ENCODE measurements at regions not wholly inside any gene's neighbourhood (a gene's known extent, or its start where the extent isn't known, plus 50 kb on each side); places are given as distances from the start of the nearest gene placed in this dataset.

GRCh38 chr18:39693359-39693758 lies 2127.8 kb upstream of the CELF4 start:
- intact Hi-C loops (cut with DNase I): no loop called here
- Histone ChIP-seq H3K27ac (no peak overlapping the region), H3K9me3 (no peaks in the 10 kb centered on the region), H3K27me3 (no peaks in the 10 kb centered on the region), H3K36me3 (no peaks in the 10 kb centered on the region), H3K4me3 (no peak overlapping the region), H3K4me1 (no peaks in the 10 kb centered on the region)
- WGBS, 4 donors: 88 to 97% (median 94%) methylated on average over 1 of the region's 1 CpG
- ATAC-seq (no peak), DNase-seq (no peak)
- TF ChIP-seq CTCF (IDR thresholded peaks at IDR 0.05) (no peak), POLR2A (IDR thresholded peaks at IDR 0.05) (no peak)

DNA sequence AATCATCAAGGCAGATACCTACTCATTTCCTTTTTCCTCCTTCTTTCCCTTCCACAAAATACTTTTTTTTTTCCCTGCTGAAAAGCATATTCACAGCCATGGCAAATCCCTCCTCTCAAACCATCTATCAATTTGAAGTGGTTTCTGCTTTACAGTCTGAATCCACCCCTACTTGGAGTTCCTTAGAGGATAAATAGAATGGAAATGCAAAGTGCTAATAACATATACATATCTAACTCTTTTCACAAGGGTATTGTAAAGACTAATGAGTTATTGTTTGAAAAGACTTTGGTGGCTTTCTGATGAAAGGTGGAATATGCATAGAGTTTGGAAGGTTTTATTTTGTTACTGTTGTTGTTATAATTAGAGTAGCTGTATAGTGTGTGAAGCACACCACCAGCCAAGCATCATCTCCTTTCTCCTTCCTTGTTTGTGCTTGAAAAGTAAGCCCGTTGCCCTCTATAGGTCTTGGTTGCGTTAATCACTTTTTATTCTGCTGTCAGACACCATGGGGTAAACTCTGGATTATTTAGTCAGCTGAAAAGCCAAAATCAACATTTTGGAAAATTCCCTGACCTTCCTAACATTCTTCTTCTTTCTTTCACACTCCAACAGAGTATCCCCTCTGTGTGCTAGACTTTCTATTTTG lies 2126.9 kb upstream of the CELF4 start:
- Histone ChIP-seq H3K27me3 (no peaks in the 10 kb centered on the region), H3K36me3 (no peaks in the 10 kb centered on the region), H3K4me3 (no peak overlapping the region), H3K4me1 (no peaks in the 10 kb centered on the region), H3K27ac (no peak overlapping the region), H3K9me3 (no peaks in the 10 kb centered on the region)
- DNase-seq (no peak), ATAC-seq (no peak)
- 62 to 83% (median 75%) methylated on average over 2 of the region's 2 CpGs for WGBS, 4 donors
- intact Hi-C loops (cut with DNase I): no loop called here
- TF ChIP-seq POLR2A (IDR thresholded peaks at IDR 0.05) (no peak), CTCF (IDR thresholded peaks at IDR 0.05) (no peak)

GRCh38 chr18:39685303-39685902 lies 2119.8 kb upstream of the CELF4 start:
- H3K27ac ChIP-seq: no peak overlapping the region
- intact Hi-C loops (cut with DNase I): no loop called here
- no peak for DNase-seq
- no peaks in the 10 kb centered on the region for H3K9me3 ChIP-seq
- no peaks in the 10 kb centered on the region for H3K27me3 ChIP-seq
- H3K4me1 ChIP-seq: no peaks in the 10 kb centered on the region
- WGBS, 4 donors: 30 to 46% (median 38%) methylated on average over 4 of the region's 4 CpGs
- TF ChIP-seq CTCF (IDR thresholded peaks at IDR 0.05): no peak
- no peak for TF ChIP-seq POLR2A (IDR thresholded peaks at IDR 0.05)
- H3K4me3 ChIP-seq: no peak overlapping the region
- no peak for ATAC-seq
- no peaks in the 10 kb centered on the region for H3K36me3 ChIP-seq

- H3K4me1 ChIP-seq: no peaks in the 10 kb centered on the region
- H3K27me3 ChIP-seq: no peaks in the 10 kb centered on the region
- H3K9me3 ChIP-seq: no peaks in the 10 kb centered on the region
- TF ChIP-seq CTCF (IDR thresholded peaks at IDR 0.05) (no peak), POLR2A (IDR thresholded peaks at IDR 0.05) (no peak)
- WGBS, 4 donors: 74 to 88% (median 79%) methylated on average over 4 of the region's 4 CpGs
- ATAC-seq (no peak), DNase-seq (no peak)
- intact Hi-C loops (cut with DNase I): no loop called here
- H3K36me3 ChIP-seq: no peaks in the 10 kb centered on the region
- no peak overlapping the region for H3K27ac ChIP-seq
- H3K4me3 ChIP-seq: no peak overlapping the region
Measured at GRCh38 chr18:39681061-39681460, 2115.5 kb upstream of the CELF4 start.
